ENCODE measurements at regions not wholly inside any gene's neighbourhood (a gene's known extent, or its start where the extent isn't known, plus 50 kb on each side); places are given as distances from the start of the nearest gene placed in this dataset.
"Not testable (repeated sequence)": the region's sequence is repeated elsewhere in the genome, so short reads cannot be mapped to it uniquely, and the experiment has no call there.

DNA sequence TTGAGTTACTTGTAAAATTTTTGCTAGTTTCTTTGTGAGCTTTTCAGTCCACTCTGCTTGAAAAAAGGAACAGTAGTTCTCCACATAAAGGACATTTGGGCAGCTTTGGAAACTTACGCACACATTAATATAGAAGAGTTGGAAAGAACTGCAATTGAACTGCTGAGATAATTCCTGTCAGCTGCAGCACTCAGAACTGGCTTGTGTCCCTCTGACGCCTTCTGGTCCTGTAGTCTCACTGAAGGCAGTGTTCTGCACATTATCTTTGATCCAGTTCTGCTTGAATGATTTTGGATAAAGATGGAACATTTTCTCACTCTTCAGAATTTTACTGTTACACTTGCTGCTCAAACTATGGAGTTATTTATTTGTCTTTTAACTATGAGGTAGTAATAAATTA is 901.9 kb downstream of the OTOL1 start:
- H3K4me3 ChIP-seq (replicated peaks; ENCODE audit: low read depth, low read length): no peak overlapping the region
- DNase-seq (ENCODE audit: low read depth): no peak
- TF ChIP-seq, protein P1, sequence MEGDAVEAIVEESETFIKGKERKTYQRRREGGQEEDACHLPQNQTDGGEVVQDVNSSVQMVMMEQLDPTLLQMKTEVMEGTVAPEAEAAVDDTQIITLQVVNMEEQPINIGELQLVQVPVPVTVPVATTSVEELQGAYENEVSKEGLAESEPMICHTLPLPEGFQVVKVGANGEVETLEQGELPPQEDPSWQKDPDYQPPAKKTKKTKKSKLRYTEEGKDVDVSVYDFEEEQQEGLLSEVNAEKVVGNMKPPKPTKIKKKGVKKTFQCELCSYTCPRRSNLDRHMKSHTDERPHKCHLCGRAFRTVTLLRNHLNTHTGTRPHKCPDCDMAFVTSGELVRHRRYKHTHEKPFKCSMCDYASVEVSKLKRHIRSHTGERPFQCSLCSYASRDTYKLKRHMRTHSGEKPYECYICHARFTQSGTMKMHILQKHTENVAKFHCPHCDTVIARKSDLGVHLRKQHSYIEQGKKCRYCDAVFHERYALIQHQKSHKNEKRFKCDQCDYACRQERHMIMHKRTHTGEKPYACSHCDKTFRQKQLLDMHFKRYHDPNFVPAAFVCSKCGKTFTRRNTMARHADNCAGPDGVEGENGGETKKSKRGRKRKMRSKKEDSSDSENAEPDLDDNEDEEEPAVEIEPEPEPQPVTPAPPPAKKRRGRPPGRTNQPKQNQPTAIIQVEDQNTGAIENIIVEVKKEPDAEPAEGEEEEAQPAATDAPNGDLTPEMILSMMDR (IDR thresholded peaks at IDR 0.05; ENCODE audit: low read length, missing control alignments): no peak

DNA sequence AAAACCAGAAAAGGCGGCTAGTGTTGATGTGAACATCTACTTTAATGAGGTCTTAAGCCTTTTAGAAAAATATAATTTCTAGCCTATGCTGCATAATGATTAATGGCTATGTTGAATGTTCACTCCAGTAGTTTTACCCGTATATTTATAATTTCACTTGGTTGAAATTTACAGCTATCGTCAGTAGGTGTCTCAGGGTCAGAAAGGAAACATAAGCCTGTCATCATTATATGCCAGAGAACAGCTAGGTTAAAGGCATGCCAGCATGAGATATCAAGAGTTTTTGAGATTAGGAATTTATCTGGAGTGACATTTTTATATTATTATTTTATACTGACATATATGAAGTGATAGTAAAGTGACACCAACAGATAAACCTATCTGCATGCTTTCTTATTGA is 904.1 kb downstream of the OTOL1 start:
- TF ChIP-seq, protein P1 (IDR thresholded peaks at IDR 0.05; ENCODE audit: low read length, missing control alignments): no peak
- no peak for DNase-seq (ENCODE audit: low read depth)
- H3K4me3 ChIP-seq (replicated peaks; ENCODE audit: low read depth, low read length): no peak overlapping the region

DNA sequence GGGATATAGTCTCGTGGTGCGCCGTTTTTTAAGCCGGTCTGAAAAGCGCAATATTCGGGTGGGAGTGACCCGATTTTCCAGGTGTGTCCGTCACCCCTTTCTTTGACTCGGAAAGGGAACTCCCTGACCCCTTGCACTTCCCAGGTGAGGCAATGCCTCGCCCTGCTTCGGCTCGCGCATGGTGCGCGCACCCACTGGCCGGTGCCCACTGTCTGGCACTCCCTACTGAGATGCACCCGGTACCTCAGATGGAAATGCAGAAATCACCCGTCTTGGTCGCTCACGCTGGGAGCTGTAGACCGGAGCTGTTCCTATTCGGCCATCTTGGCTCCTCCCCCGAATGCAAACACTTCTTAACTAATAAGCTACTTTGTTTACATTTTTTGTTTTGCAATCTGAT is 914.9 kb downstream of the OTOL1 start:
- not testable (repeated sequence) for DNase-seq (ENCODE audit: low read depth)

DNA sequence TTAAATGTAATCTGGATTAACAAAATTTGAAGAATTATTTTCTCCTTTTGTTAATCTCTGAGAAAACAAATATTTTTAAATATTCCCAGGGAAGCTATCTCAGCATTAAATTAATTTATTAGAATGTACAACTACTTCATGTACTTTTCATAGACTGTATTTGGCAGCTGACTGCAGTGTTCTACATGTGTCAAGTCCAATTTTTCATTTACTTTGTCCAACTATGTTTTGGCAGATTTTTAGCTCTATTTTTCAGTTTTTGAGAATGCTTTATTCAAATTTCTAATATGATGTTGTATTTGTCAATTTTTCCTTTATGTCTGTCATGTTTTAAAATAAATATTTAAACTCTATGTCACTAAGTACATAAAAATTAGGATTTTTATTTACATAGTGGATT is 925.1 kb downstream of the OTOL1 start:
- TF ChIP-seq, protein P1 (IDR thresholded peaks at IDR 0.05; ENCODE audit: low read length, missing control alignments): no peak
- no peak for DNase-seq (ENCODE audit: low read depth)

More for the DNA sequence above, 914.9 kb downstream of the OTOL1 start:
- H3K4me3 ChIP-seq (replicated peaks; ENCODE audit: low read depth, low read length): not testable (repeated sequence)

DNA sequence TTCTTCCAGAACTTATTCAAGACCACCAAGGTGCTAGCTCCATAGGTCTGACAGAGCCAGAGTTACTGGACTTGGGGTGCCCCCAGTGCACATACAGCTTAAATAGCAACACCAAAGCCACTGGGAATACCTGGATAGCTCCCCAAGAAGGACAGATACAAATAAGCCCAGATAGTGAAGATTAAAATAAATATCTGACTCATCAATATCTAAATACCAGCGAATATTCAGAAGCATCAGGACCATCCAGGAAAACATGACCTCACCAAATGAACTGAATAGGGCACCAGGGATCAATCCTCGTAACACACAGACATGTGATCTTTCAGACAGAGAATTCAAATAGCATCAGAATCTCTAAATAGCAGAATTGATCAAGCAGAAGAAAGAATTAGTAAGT is 931.6 kb downstream of the OTOL1 start:
- TF ChIP-seq, protein P1 (IDR thresholded peaks at IDR 0.05; ENCODE audit: low read length, missing control alignments): no peak
- no peak overlapping the region for H3K4me3 ChIP-seq (replicated peaks; ENCODE audit: low read depth, low read length)
- DNase-seq (ENCODE audit: low read depth): no peak

More for the DNA sequence above, 925.1 kb downstream of the OTOL1 start:
- no peak overlapping the region for H3K4me3 ChIP-seq (replicated peaks; ENCODE audit: low read depth, low read length)

DNA sequence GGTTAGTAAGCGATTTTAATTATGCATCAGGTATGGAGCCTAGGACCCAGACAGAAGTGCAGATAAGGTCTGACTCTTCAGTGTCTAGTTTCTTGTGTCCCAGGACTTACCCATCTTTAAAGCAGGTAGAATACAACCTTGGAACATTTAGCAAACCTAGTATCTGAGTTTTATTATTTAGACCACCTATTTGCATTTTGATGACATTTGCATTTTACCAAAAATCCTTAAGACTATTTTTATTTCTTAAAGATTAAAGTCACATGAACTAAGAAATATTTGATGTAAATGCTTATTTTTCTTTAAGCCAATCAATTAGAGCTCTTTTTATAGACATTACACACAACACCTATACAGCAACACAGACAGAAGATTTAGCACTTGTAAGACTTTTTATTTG is 939.1 kb downstream of the OTOL1 start:
- TF ChIP-seq, protein P1 (IDR thresholded peaks at IDR 0.05; ENCODE audit: low read length, missing control alignments): no peak
- no peak overlapping the region for H3K4me3 ChIP-seq (replicated peaks; ENCODE audit: low read depth, low read length)
- no peak for DNase-seq (ENCODE audit: low read depth)

DNA sequence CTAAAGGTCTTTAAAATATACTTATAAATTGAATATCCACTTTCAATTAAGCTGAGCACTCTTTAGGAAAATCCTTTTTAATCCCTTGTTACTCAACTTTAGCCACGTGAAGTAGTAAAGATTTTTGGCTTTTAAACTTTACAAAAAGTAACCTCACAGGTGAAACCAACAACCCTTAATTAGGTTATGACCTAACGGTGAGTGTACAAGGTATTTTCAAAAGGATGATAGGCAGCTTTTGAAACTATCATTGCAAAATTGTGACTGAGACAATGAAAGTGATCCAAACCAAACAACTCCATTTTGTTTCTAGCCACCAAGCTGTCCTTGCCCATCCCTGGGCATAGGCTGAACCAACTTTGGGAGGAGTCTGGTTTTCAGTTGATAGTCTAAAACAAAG is 940.2 kb downstream of the OTOL1 start:
- TF ChIP-seq, protein P1 (IDR thresholded peaks at IDR 0.05; ENCODE audit: low read length, missing control alignments): no peak
- no peak overlapping the region for H3K4me3 ChIP-seq (replicated peaks; ENCODE audit: low read depth, low read length)
- DNase-seq (ENCODE audit: low read depth): no peak
